IMR-90 (cell line): ENCODE measurements at regions not wholly inside any gene's neighbourhood (a gene's known extent, or its start where the extent isn't known, plus 50 kb on each side); places are given as distances from the start of the nearest gene placed in this dataset.

ENCODE experiments used
- ATAC-seq: fragments of 200-7000 bp; cut with Tn5 transposase; 2 replicates; pipeline ENCODE4 v1.9.1; 2020; ENCODE audit warnings: low read depth, mild to moderate bottlenecking, moderate library complexity
- BruUV-seq: library from RNA; stranded (reverse); fragments of 400-500 nt; replicated peaks from 2 replicates; lab custom pipeline; 2021; lab: Mats Ljungman, UMichigan
- CTCF ChIA-PET: fragments of 300-600 bp; formaldehyde crosslinking; extraction: SDS; loops from one replicate; lab custom pipeline; 2021; ENCODE audit warnings: antibody characterized with exemption; lab: Yijun Ruan, JAX
- POLR2A ChIA-PET: fragments of 300-600 bp; sonication (Branson Sonifier 250); formaldehyde crosslinking; loops from one replicate; lab custom pipeline; 2022; ENCODE audit warnings: antibody characterized with exemption; ENCODE audit not compliant: unreplicated experiment; lab: Charles Lee
- DNase-seq: peaks from one replicate; pipeline ENCODE4 v3.0.0; 2013
- H2AFZ ChIP-seq: replicated peaks from 2 replicates; pipeline ENCODE3; 2013; ENCODE audit warnings: low read length, mild to moderate bottlenecking; ENCODE audit not compliant: poor library complexity
- H2AK5ac ChIP-seq: 2 replicates; pipeline ENCODE4 v1.6.1; 2013; ENCODE audit warnings: low read depth, low read length, inconsistent platforms
- H2AK9ac ChIP-seq: replicated peaks from 2 replicates; pipeline ENCODE3; 2013; ENCODE audit warnings: mild to moderate bottlenecking, low read depth, low read length, moderate library complexity; ENCODE audit not compliant: poor library complexity
- H2BK120ac ChIP-seq: 2 replicates; pipeline ENCODE4 v1.6.1; 2013; ENCODE audit warnings: low read depth, low read length, inconsistent platforms
- H2BK15ac ChIP-seq: 3 replicates; pipeline ENCODE4 v1.6.1; 2013; ENCODE audit warnings: low read depth, low read length, inconsistent platforms
- H2BK20ac ChIP-seq: 2 replicates; pipeline ENCODE4 v1.6.1; 2013; ENCODE audit warnings: low read depth, mild to moderate bottlenecking, inconsistent platforms, low read length, moderate library complexity
- H2BK5ac ChIP-seq: 2 replicates; pipeline ENCODE4 v1.6.1; 2013; ENCODE audit warnings: mild to moderate bottlenecking, low read depth, low read length, inconsistent platforms; ENCODE audit not compliant: poor library complexity, severe bottlenecking
- H3K14ac ChIP-seq: replicated peaks from 2 replicates; pipeline ENCODE4 v1.6.1; 2013; ENCODE audit warnings: low read depth, low read length, inconsistent platforms
- H3K18ac ChIP-seq: 2 replicates; pipeline ENCODE4 v1.6.1; 2013; ENCODE audit warnings: low read depth, low read length, control low read depth
- H3K23ac ChIP-seq: 2 replicates; pipeline ENCODE4 v1.6.1; 2013; ENCODE audit warnings: low read depth, low read length, inconsistent platforms
- H3K27ac ChIP-seq: 2 replicates; pipeline ENCODE4 v1.5.1; 2013; ENCODE audit warnings: mild to moderate bottlenecking, control low read depth, low read length; ENCODE audit not compliant: insufficient read depth
- H3K27me3 ChIP-seq: 2 replicates; pipeline ENCODE4 v1.6.1; 2013; ENCODE audit warnings: low read length; ENCODE audit not compliant: control insufficient read depth, insufficient read depth
- H3K36me3 ChIP-seq: 2 replicates; pipeline ENCODE4 v1.6.1; 2013; ENCODE audit warnings: low read length, mixed read lengths; ENCODE audit not compliant: control insufficient read depth, insufficient read depth
- H3K4ac ChIP-seq: 2 replicates; pipeline ENCODE4 v1.6.1; 2013; ENCODE audit warnings: low read depth, low read length, inconsistent platforms
- H3K4me1 ChIP-seq: 2 replicates; pipeline ENCODE4 v1.6.1; 2013; ENCODE audit warnings: low read length, mixed read lengths; ENCODE audit not compliant: control insufficient read depth, insufficient read depth
- H3K4me2 ChIP-seq: 2 replicates; pipeline ENCODE4 v1.6.1; 2013; ENCODE audit warnings: low read depth, mild to moderate bottlenecking, control low read depth, low read length, moderate library complexity
- H3K4me3 ChIP-seq: 2 replicates; pipeline ENCODE4 v1.5.1; 2013; ENCODE audit warnings: low read depth, mild to moderate bottlenecking, control low read depth, low read length, moderate library complexity; ENCODE audit not compliant: insufficient read depth
- H3K56ac ChIP-seq: 2 replicates; pipeline ENCODE4 v1.6.1; 2013; ENCODE audit warnings: low read length, inconsistent platforms; ENCODE audit not compliant: insufficient read depth; ENCODE audit errors: extremely low read depth
- H3K79me1 ChIP-seq, 2 experiments: 2 replicates each; pipeline ENCODE4 v1.6.1; 2013; ENCODE audit warnings: low read length in 2 of 2, inconsistent platforms in 1 of 2, low read depth in 1 of 2
- H3K9ac ChIP-seq: 2 replicates; pipeline ENCODE4 v1.6.1; 2013; ENCODE audit warnings: low read depth, low read length, control low read depth
- H3K9me1 ChIP-seq: 2 replicates; pipeline ENCODE4 v1.6.1; 2013; ENCODE audit warnings: low read length, inconsistent platforms; ENCODE audit not compliant: insufficient read depth
- H3K9me3 ChIP-seq: 2 replicates; pipeline ENCODE4 v1.6.1; 2013; ENCODE audit warnings: low read length; ENCODE audit not compliant: control insufficient read depth, insufficient read depth
- H4K20me1 ChIP-seq: 2 replicates; pipeline ENCODE4 v1.6.1; 2013; ENCODE audit warnings: low read length, inconsistent platforms; ENCODE audit not compliant: insufficient read depth
- H4K5ac ChIP-seq: 2 replicates; pipeline ENCODE4 v1.6.1; 2013; ENCODE audit warnings: mild to moderate bottlenecking, low read depth, low read length, control low read depth
- H4K8ac ChIP-seq, 2 experiments: 2 replicates each; pipeline ENCODE4 v1.6.1; 2013; ENCODE audit warnings: low read depth in 2 of 2, low read length in 2 of 2, control low read depth in 1 of 2, inconsistent platforms in 1 of 2
- H4K91ac ChIP-seq: 2 replicates; pipeline ENCODE4 v1.6.1; 2013; ENCODE audit warnings: low read depth, low read length, inconsistent platforms; ENCODE audit not compliant: insufficient read depth
- BHLHE40 ChIP-seq: fragments of 150-350 bp; IDR thresholded peaks from 2 replicates; pipeline ENCODE4 v1.6.1; 2016; ENCODE audit warnings: mild to moderate bottlenecking, low read depth, low read length
- CEBPB ChIP-seq: IDR thresholded peaks from 2 replicates; pipeline ENCODE4 v1.6.1; 2012; ENCODE audit warnings: low read depth, low read length, improper control_type of control experiment
- CHD1 ChIP-seq: IDR thresholded peaks from 2 replicates; pipeline ENCODE4 v1.6.1; 2012; ENCODE audit warnings: low read depth, low read length, improper control_type of control experiment
- CTCF ChIP-seq: conservative IDR thresholded peaks from 2 replicates; pipeline ENCODE4 v1.5.1; 2012; ENCODE audit warnings: mild to moderate bottlenecking, low read depth, low read length, improper control_type of control experiment
- ELK1 ChIP-seq: fragments of 150-350 bp; IDR thresholded peaks from 2 replicates; pipeline ENCODE4 v1.6.1; 2016; ENCODE audit warnings: low read depth, mild to moderate bottlenecking, low read length, moderate library complexity, borderline replicate concordance
- MAFK ChIP-seq: IDR thresholded peaks from 2 replicates; pipeline ENCODE4 v1.6.1; 2012; ENCODE audit warnings: low read depth, low read length, improper control_type of control experiment
- MAZ ChIP-seq: IDR thresholded peaks from 2 replicates; pipeline ENCODE4 v1.6.1; 2012; ENCODE audit warnings: low read depth, mild to moderate bottlenecking, low read length, improper control_type of control experiment, moderate library complexity, borderline replicate concordance
- MXI1 ChIP-seq: IDR thresholded peaks from 2 replicates; pipeline ENCODE4 v1.6.1; 2012; ENCODE audit warnings: low read depth, mild to moderate bottlenecking, low read length, moderate library complexity, borderline replicate concordance
- NFE2L2 ChIP-seq: fragments of 150-350 bp; IDR thresholded peaks from 2 replicates; pipeline ENCODE4 v1.6.1; 2016; ENCODE audit warnings: low read depth, mild to moderate bottlenecking, low read length
- POLR2A ChIP-seq: IDR thresholded peaks from 2 replicates; pipeline ENCODE4 v1.6.1; 2012; ENCODE audit warnings: mild to moderate bottlenecking, low read depth, low read length
- RAD21 ChIP-seq: IDR thresholded peaks from 2 replicates; pipeline ENCODE4 v1.6.1; 2012; ENCODE audit warnings: low read length, improper control_type of control experiment
- RFX5 ChIP-seq: IDR thresholded peaks from 2 replicates; pipeline ENCODE4 v1.8.0; 2012; ENCODE audit warnings: low read depth, mild to moderate bottlenecking, low read length, moderate library complexity
- SMC3 ChIP-seq: fragments of 150-350 bp; IDR thresholded peaks from 2 replicates; pipeline ENCODE4 v1.6.1; 2016; ENCODE audit warnings: low read depth, mild to moderate bottlenecking, antibody characterized with exemption, low read length, moderate library complexity
- USF2 ChIP-seq: fragments of 150-350 bp; IDR thresholded peaks from 2 replicates; pipeline ENCODE4 v1.6.1; 2017; ENCODE audit warnings: mild to moderate bottlenecking, antibody characterized with exemption, low read length, low read depth
- WGBS, 2 experiments: methylation state at CpG; one replicate each; pipeline versions ENCODE4 v1.1.5 to v1.1.7; 2013; ENCODE audit warnings: missing lambda C conversion rate in 2 of 2; ENCODE audit not compliant: insufficient read length in 1 of 2; ENCODE audit errors: extremely low coverage in 2 of 2; 5-methylcytosine and 5-hydroxymethylcytosine counted together
- dilution Hi-C: fragments of 300-500 bp; cut with HindIII; formaldehyde crosslinking; loops from one replicate; pipeline ENCODE4 v1.14.3; 2018; ENCODE audit warnings: low sequenced_read_pairs; ENCODE audit not compliant: unreplicated experiment
- in situ Hi-C: fragments of 300-500 bp; cut with MboI; formaldehyde crosslinking; loops from 3 replicates; pipeline ENCODE4 v1.14.3; 2019; ENCODE audit warnings: low sequenced_read_pairs, inconsistent platforms, mixed read lengths
- intact Hi-C: fragments of 100-400 bp; cut with micrococcal nuclease; formaldehyde crosslinking; loops from 2 replicates; pipeline ENCODE4 v1.10.0; 2022

GRCh38 chr6:105907301-105907700 lies 178.8 kb upstream of the PRDM1 start:
- no peak overlapping the region for H3K27ac ChIP-seq
- H2BK15ac ChIP-seq, result no peak overlapping the region
- H3K18ac ChIP-seq, result no peak overlapping the region
- no peak overlapping the region for H2BK5ac ChIP-seq
- H3K36me3 ChIP-seq, result no peaks in the 10 kb centered on the region
- H4K8ac ChIP-seq, result no peak overlapping the region
- no peak overlapping the region for H3K9ac ChIP-seq
- no peak for DNase-seq
- ATAC-seq, result no peak
- no peak overlapping the region for H3K14ac ChIP-seq
- H2BK20ac ChIP-seq, result no peak overlapping the region
- no peak overlapping the region for H4K5ac ChIP-seq
- in situ Hi-C loops (no loop called here), dilution Hi-C loops (no loop called here), intact Hi-C loops (no loop called here)
- CTCF ChIA-PET, result no interaction called here
- no peaks in the 10 kb centered on the region for H3K79me1 ChIP-seq
- WGBS, 2 experiments, result no CpG with 5 or more reads among the region's 2 CpGs
- TF ChIP-seq USF2 (no peak), ELK1 (no peak), MAZ (no peak), RAD21 (no peak), CEBPB (no peak), CHD1 (no peak), SMC3 (no peak), MAFK (no peak), CTCF (no peak), POLR2A (no peak), BHLHE40 (no peak), RFX5 (no peak), MXI1 (no peak), NFE2L2 (no peak)
- no peaks in the 10 kb centered on the region for H4K20me1 ChIP-seq
- H3K9me3 ChIP-seq, result no peaks in the 10 kb centered on the region
- H3K9me1 ChIP-seq, result no peaks in the 10 kb centered on the region
- H2AK9ac ChIP-seq, result no peak overlapping the region
- H2AK5ac ChIP-seq, result no peak overlapping the region
- H2BK120ac ChIP-seq, result no peak overlapping the region
- no peak overlapping the region for H3K4me3 ChIP-seq
- no peak overlapping the region for H4K91ac ChIP-seq
- no TSS peak for BruUV-seq
- no peak overlapping the region for H3K4me2 ChIP-seq
- no peaks in the 10 kb centered on the region; the same call in 1 of the 2 replicates for H3K4me1 ChIP-seq
- no peaks in the 10 kb centered on the region for H3K27me3 ChIP-seq
- POLR2A ChIA-PET, result no interaction called here
- H3K23ac ChIP-seq, result no peak overlapping the region
- H2AFZ ChIP-seq, result no peak overlapping the region
- H3K4ac ChIP-seq, result no peak overlapping the region
- no peak overlapping the region for H3K56ac ChIP-seq
